GM21717 (cell line): ENCODE measurements at regions not wholly inside any gene's neighbourhood (a gene's known extent, or its start where the extent isn't known, plus 50 kb on each side); places are given as distances from the start of the nearest gene placed in this dataset.

Experiments
- ATAC-seq: cut with Tn5 transposase; IDR thresholded peaks from one replicate; pipeline ENCODE4 v1.9.1; 2021; ENCODE audit warnings: mild to moderate bottlenecking, moderate library complexity; ENCODE audit not compliant: unreplicated experiment

DNA sequence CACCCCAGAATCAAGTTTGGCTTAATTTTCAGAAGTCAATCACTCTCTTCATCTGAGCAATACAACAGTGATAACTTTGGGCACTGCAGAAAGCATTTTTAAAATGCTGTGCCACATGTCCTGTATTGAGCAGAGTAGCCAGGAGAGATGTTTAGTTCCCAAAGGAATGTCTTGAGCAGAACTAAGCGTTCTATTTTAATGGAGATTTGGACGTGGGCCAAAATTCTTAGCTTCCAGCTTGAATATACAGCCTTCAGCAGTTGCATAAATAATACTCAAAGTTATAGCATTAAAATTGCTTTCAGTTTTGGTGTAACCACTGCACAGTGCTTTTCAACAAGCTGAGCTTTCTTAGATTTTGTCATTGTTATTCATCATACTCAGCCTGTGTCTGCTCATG is 679.2 kb downstream of the NLGN4X start:
- no peak for ATAC-seq

- no peak for ATAC-seq
Observed at GRCh38 chrX:5537098-5537497, 691.6 kb downstream of the NLGN4X start.

DNA sequence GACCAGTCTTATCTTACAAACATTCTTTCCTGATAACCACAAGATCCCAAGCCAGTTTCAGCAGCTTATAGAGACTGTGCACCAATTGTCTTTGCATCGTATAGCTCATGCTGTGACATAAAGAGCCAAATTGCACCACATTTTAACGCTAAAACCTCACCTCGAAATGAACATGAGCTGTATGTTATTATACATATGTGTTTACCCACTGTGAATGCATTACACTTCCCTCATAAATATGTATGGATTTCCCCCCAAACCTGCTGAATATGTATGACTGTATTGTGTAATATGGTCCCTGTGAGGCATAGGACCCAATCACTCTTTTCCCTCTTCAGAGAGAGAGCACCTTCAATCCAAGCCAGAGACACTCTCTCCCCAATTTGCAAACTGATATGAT is 692.4 kb downstream of the NLGN4X start:
- no peak for ATAC-seq

DNA sequence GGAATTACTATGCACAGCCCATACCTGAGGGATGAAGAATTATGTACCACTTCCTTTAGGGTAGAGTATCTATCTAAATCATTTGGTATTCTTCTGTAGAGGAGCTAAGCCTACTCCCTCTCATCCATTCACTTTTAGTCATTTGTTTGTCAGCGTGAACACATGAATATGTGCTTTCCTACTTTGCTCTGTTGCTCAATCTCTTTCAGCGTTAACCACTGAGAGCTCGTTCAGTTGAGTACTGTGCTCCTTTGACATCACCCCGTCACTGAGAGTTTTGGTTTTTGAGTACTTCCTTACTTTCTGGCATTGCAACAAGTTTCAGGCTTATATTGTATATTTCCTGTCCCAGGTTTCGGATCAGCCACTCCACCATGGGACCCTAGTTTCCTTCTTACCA is 700.6 kb downstream of the NLGN4X start:
- ATAC-seq = no peak

DNA sequence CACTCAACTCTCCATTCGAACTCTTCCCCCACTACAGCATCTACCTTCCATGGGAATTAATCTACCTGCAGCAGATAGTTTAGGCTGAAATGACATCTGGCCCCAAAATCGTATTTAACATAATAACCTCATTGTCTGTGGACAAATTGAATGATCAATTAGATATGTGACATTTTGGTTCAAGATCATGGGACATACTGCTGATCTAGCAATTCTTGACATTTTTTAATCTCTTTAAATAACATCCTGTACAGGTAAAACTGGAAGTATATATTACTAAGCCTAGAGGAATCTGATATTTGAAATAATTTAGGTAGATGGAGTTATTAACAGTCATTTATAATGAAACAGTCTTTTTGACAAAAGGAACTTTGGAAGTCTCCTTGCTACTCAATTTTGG is 702.5 kb downstream of the NLGN4X start:
- ATAC-seq = no peak

DNA sequence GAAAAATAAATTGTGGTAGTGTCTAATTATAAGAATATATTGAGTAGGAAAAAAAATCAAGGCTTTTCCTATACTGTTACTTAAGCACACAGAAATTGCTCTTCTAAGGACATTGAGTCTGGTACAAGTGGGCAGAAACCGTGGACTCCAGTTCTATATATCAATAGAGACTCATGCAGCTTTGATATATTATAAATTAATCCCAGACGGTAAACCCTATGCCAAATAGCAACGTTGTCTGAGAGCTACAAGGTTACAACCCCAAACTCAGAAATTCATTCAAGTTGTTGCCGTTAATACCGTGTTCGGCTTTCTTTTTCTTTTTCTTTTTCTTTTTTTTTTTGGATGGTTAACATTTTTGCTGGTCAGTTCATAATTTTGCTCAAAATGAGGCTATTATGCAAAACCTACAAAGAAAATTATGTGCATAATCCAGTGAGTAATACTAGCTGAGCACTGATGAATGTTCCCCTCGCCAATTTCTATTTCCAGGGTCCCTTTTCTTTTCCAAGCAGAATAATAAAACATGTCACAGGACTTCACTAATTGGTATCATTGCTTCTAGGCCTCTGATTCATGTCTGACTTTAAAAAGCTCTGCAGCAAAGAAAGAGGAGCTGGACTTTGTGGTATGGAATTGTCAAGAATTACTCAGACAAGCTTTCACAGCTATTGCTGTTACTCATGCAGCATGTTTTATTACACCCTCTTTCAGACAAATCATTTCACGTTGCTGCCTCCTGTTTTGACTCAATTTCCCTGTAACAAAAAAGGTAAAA is 737.7 kb downstream of the NLGN4X start:
- no peak for ATAC-seq

- no peak for ATAC-seq
Observed at GRCh38 chrX:5474282-5474681, 754.4 kb downstream of the NLGN4X start.

DNA sequence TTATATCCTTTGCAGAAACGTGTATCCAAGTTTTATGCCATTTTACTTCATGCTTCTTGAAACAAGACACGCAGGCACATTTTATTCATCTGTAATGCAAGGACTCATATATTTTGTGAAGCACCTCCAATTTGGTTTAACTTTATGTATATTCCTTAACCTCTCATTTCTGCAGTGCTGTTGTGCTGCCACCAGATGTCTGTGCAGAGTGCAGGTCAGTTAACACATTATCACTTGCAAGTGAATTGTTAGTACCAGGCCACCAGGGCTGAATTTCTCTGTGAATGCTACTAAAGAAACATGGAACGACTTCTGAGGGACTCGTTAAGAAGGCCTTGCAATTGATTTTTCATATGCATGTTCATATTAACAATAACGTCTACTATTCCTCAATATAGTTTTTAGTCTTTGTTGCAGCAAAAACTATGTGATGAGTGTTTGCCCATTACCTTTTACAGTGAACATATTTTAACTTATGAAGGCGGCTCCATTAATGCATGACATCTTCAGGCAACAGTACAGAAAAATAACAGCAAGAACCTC is 770.3 kb downstream of the NLGN4X start:
- ATAC-seq = no peak

DNA sequence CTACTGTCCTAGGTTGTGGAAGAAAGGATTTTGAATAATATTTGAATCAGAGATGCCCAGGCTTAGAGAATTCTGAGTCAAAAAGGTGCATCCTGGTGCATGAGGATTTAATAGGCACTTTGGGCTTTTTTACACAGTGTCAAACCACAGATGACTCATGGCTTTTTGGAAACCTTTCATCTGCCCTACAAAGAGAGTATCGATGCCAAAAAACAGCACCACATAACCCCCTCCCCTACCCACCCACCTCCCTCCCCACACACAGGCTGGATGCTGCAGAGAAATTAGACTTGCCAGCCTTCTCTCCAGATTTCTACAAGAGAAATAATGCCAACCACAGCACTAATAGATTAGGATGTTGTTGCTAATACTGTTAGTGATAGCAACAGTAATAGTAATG is 779.3 kb downstream of the NLGN4X start:
- ATAC-seq = no peak

- no peak for ATAC-seq
Observed at GRCh38 chrX:5431823-5432222, 796.8 kb downstream of the NLGN4X start.

GRCh38 chrX:5425119-5425518 is 803.5 kb downstream of the NLGN4X start:
- no peak for ATAC-seq

- ATAC-seq = no peak
Observed at GRCh38 chrX:5417381-5417780, 811.3 kb downstream of the NLGN4X start.

DNA sequence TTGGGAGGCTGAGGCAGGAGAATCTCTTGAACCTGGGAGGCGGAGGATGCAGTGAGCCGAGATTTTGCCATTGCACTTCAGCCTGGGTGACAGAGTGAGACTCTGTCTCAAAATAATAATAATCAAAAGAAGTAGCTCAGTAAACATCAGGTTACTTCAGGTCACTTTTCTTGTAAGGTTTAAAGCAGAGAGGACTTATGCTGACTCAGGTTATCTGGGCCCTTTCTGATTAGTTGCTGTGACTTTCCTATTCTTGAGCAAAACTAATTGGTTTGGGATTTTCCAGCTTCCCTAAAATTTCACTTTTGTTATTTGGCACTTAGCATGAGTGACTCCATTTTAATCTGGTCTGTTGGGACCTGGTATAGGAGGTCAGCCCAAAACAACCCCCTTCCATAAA is 812.9 kb downstream of the NLGN4X start:
- no peak for ATAC-seq

DNA sequence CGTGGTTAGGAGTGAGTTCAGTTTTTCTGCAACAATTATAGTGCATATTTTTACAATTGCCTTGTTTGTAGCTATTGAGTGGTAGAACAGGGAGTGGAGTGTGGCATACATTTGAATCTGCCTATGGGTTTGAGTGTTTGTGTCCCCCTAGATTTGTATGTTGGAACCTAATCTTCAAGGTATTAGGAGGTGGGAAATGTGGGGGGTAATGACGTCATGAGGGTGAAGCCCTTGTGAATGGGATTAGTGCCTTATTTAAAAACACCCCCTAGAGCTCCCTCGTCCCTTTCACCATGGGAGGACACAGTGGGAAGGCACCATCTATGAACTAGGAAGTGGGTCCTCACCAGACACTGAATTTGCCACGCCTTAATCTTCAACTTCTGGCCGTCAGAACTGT is 819.6 kb downstream of the NLGN4X start:
- no peak for ATAC-seq

DNA sequence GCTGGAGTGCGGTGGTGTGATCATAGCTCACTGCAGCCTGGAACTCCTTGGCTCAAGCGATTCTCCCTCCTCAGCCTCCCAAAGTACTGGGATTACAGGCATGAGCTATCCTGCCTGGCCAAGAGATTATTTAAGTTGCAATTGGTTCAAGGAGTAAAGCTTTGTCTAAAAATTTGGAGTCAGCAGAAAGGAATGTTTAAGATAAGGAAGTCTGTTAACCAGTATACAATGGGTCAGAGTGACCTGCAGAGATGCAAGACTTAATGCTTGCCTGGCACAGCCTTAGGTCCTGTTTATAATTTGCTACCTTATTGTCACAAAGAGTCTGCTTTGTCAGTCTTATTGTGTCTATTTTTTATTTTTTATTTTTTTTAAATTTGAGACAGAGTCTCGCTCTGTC is 826.2 kb downstream of the NLGN4X start:
- ATAC-seq = no peak

DNA sequence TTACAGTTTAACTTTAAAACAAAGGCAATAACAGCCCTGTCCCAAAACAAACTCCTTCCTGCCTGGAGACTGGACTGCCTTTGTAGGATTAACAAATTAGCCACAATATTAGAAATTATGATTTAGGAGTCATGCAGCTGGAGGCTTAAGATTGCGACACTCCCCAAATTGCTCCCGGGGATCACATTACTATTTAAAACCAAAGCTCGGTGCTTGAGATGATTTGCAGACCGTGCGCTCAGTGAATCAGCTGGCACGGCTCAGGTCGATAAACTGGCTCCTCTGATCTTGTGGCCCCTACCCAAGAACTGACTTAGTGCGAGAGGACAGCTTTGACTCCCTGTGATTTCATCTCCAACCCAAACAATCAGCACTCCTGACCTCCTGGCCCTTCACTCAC is 829.3 kb downstream of the NLGN4X start:
- ATAC-seq = no peak

DNA sequence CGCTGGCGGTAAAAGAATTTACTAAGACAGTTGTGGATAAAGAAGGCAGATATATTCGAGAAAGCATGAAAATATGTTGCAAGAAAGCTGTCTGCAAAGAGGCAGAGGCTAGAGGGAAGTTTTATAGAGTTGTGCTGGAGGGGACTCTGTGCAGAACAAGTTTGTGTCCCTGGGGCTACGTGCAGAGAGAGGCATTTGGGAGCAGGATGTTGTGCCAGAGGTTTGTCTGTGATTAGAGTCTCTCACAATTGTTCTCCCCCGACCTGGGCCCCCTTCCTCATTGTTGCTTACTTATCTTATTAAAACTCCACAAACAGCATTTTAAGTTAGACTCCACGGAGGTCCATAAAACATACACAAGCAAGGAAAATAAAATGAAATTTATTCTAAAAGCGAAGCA is 831.3 kb downstream of the NLGN4X start:
- ATAC-seq = no peak

- ATAC-seq = no peak
Observed at GRCh38 chrX:5390376-5390775, 838.3 kb downstream of the NLGN4X start.

GRCh38 chrX:5388087-5388486 is 840.6 kb downstream of the NLGN4X start:
- ATAC-seq = no peak

- no peak for ATAC-seq
Observed at GRCh38 chrX:5380426-5380825, 848.2 kb downstream of the NLGN4X start.

GRCh38 chrX:5341902-5342301 is 886.8 kb downstream of the NLGN4X start:
- no peak for ATAC-seq

GRCh38 chrX:5337160-5337559 is 891.5 kb downstream of the NLGN4X start:
- ATAC-seq = no peak

- ATAC-seq = no peak
Observed at GRCh38 chrX:5324546-5324945, 904.1 kb downstream of the NLGN4X start.
